Gastroesophageal sphincter (tissue), 4 donors: ENCODE measurements at regions not wholly inside any gene's neighbourhood (a gene's known extent, or its start where the extent isn't known, plus 50 kb on each side); places are given as distances from the start of the nearest gene placed in this dataset.

Experiments
- ATAC-seq: fragments of 150-250 bp; one replicate; pipeline ENCODE4 v1.9.1; 2016; ENCODE audit warnings: mild to moderate bottlenecking, moderate library complexity
- H3K27ac ChIP-seq, 4 donors: fragments of 200-600 bp; sonication (generic) in 3 of 4; 1 replicate in 3 of 4; 2 replicates in 1 of 4; pipeline ENCODE4 v1.5.1; 2016 to 2019
- H3K27me3 ChIP-seq: fragments of 200-600 bp; sonication (generic); one replicate; pipeline ENCODE4 v1.5.1; 2019
- H3K36me3 ChIP-seq, 2 donors: fragments of 200-600 bp; sonication (generic); one replicate each; pipeline ENCODE4 v1.5.1; 2019; ENCODE audit warnings: control low read depth in 1 of 2
- H3K4me1 ChIP-seq, 3 donors: fragments of 200-600 bp; sonication (generic); 1 replicate in 2 of 3; 2 replicates in 1 of 3; pipeline ENCODE4 v1.5.1; 2016 to 2019; ENCODE audit warnings: control low read depth in 2 of 3
- H3K4me3 ChIP-seq, 2 donors: fragments of 200-600 bp; sonication (generic); one replicate each; pipeline ENCODE4 v1.5.1; 2019; ENCODE audit warnings: mild to moderate bottlenecking in 1 of 2, moderate library complexity in 1 of 2
- H3K9me3 ChIP-seq, 3 donors: fragments of 200-600 bp; sonication (generic); one replicate each; pipeline ENCODE4 v1.5.1; 2017 to 2019; ENCODE audit warnings: control low read depth in 2 of 3
- CTCF ChIP-seq, 4 experiments: fragments of 200-600 bp in 2 of 4; fragments of 450-650 bp in 2 of 4; sonication (generic) in 1 of 4; IDR thresholded peaks; one replicate each; pipeline ENCODE4 v1.5.1; 2017 to 2019; ENCODE audit warnings: antibody characterized with exemption in 4 of 4, mild to moderate bottlenecking in 2 of 4, moderate library complexity in 2 of 4
- EP300 ChIP-seq: sonication (generic); formaldehyde crosslinking; IDR thresholded peaks from one replicate; pipeline ENCODE4 v1.6.1; 2017; ENCODE audit warnings: antibody characterized with exemption, mild to moderate bottlenecking
- POLR2A ChIP-seq, 2 donors: fragments of 450-650 bp; IDR thresholded peaks; one replicate each; pipeline ENCODE4 v1.6.1; 2017; ENCODE audit warnings: antibody characterized with exemption in 2 of 2, mild to moderate bottlenecking in 2 of 2, moderate library complexity in 1 of 2
- POLR2AphosphoS5 ChIP-seq: sonication (generic); formaldehyde crosslinking; IDR thresholded peaks from one replicate; pipeline ENCODE4 v1.6.1; 2017; ENCODE audit warnings: antibody characterized with exemption
- WGBS, 2 donors: methylation state at CpG; one replicate each; pipeline ENCODE4 v1.1.5; 2018; ENCODE audit warnings: low coverage in 1 of 2; 5-methylcytosine and 5-hydroxymethylcytosine counted together

- TF ChIP-seq EP300 (no peak), CTCF (IDR thresholded peaks at IDR 0.05) (no peak), POLR2AphosphoS5 (no peak), POLR2A (IDR thresholded peaks at IDR 0.05) (no peak)
- WGBS, 2 donors: 50% methylated on average over 2 of the region's 4 CpGs; no CpG with 5 or more reads in 1 of the 2 donors
- no peaks in the 10 kb centered on the region for H3K9me3 ChIP-seq
- ATAC-seq: no peak
- no peaks in the 10 kb centered on the region for H3K27me3 ChIP-seq
- H3K4me1 ChIP-seq: peaks cover 0 to 6% (median 0%) of the 10 kb centered on the region in 3 donors
- no peak overlapping the region for H3K4me3 ChIP-seq
- no peaks in the 10 kb centered on the region for H3K36me3 ChIP-seq
- no peak overlapping the region for H3K27ac ChIP-seq
These were observed 232.7 kb upstream of the SULF2 start for GRCh38 chr20:48017992-48018391.

- ATAC-seq: no peak
- Histone ChIP-seq H3K36me3 (no peaks in the 10 kb centered on the region), H3K4me3 (no peak overlapping the region), H3K9me3 (peaks cover 0 to under 1% (median 0%) of the 10 kb centered on the region in 3 donors), H3K27me3 (no peaks in the 10 kb centered on the region), H3K4me1 (peaks cover 0 to 6% (median 0%) of the 10 kb centered on the region in 3 donors), H3K27ac (no peak overlapping the region)
- TF ChIP-seq POLR2A (IDR thresholded peaks at IDR 0.05): no peak
- no peak for TF ChIP-seq EP300
- 73% methylated on average over 2 of the region's 2 CpGs; no CpG with 5 or more reads in 1 of the 2 donors for WGBS, 2 donors
These were observed 232.2 kb upstream of the SULF2 start for GRCh38 chr20:48017509-48017908.

GRCh38 chr20:48015943-48016723 is 230.9 kb upstream of the SULF2 start:
- Histone ChIP-seq H3K36me3 (no peaks in the 10 kb centered on the region), H3K4me3 (no peak overlapping the region), H3K9me3 (peaks cover 0 to 9% (median 0%) of the 10 kb centered on the region in 3 donors), H3K27ac (no peak overlapping the region), H3K27me3 (no peaks in the 10 kb centered on the region), H3K4me1 (peaks cover 0 to 6% (median 0%) of the 10 kb centered on the region in 3 donors)
- ATAC-seq: no peak
- 51 to 55% methylated on average over 7 to 9 of the region's 11 CpGs for WGBS, 2 donors
- TF ChIP-seq POLR2A (IDR thresholded peaks at IDR 0.05) (no peak), EP300 (no peak), CTCF (IDR thresholded peaks at IDR 0.05) (no peak), POLR2AphosphoS5 (no peak)

GRCh38 chr20:48015141-48015910 is 230.0 kb upstream of the SULF2 start:
- no peak for ATAC-seq
- TF ChIP-seq POLR2AphosphoS5 (no peak), POLR2A (IDR thresholded peaks at IDR 0.05) (no peak), CTCF (IDR thresholded peaks at IDR 0.05) (no peak), EP300 (no peak)
- Histone ChIP-seq H3K36me3 (no peaks in the 10 kb centered on the region), H3K4me1 (peaks cover 0 to 6% (median 0%) of the 10 kb centered on the region in 3 donors), H3K27ac (no peak overlapping the region), H3K27me3 (no peaks in the 10 kb centered on the region), H3K9me3 (peaks cover 0 to 9% (median 0%) of the 10 kb centered on the region in 3 donors), H3K4me3 (no peak overlapping the region)
- 57 to 58% methylated on average over 6 to 8 of the region's 8 CpGs for WGBS, 2 donors

- ATAC-seq: no peak
- Histone ChIP-seq H3K27me3 (no peaks in the 10 kb centered on the region), H3K4me3 (no peak overlapping the region), H3K27ac (no peak overlapping the region), H3K36me3 (no peaks in the 10 kb centered on the region), H3K4me1 (peaks cover 0 to 18% (median 3%) of the 10 kb centered on the region in 3 donors), H3K9me3 (peaks cover 0 to 9% (median 0%) of the 10 kb centered on the region in 3 donors)
- WGBS, 2 donors: 35% methylated on average over 2 of the region's 2 CpGs; no CpG with 5 or more reads in 1 of the 2 donors
- no peak for TF ChIP-seq EP300
- TF ChIP-seq POLR2A (IDR thresholded peaks at IDR 0.05): no peak
- no peak for TF ChIP-seq POLR2AphosphoS5
- TF ChIP-seq CTCF (IDR thresholded peaks at IDR 0.05): no peak
These were observed 227.2 kb upstream of the SULF2 start for GRCh38 chr20:48012401-48012974.
